HG02973 (cell line): ENCODE measurements at regions not wholly inside any gene's neighbourhood (a gene's known extent, or its start where the extent isn't known, plus 50 kb on each side); places are given as distances from the start of the nearest gene placed in this dataset.
A peak's percentile ranks its signal among the peaks of the same experiment; 100 is the strongest.

ENCODE experiments used
- ATAC-seq: cut with Tn5 transposase; IDR thresholded peaks from one replicate; pipeline ENCODE4 v1.9.1; 2021; ENCODE audit warnings: moderate library complexity; ENCODE audit not compliant: unreplicated experiment

DNA sequence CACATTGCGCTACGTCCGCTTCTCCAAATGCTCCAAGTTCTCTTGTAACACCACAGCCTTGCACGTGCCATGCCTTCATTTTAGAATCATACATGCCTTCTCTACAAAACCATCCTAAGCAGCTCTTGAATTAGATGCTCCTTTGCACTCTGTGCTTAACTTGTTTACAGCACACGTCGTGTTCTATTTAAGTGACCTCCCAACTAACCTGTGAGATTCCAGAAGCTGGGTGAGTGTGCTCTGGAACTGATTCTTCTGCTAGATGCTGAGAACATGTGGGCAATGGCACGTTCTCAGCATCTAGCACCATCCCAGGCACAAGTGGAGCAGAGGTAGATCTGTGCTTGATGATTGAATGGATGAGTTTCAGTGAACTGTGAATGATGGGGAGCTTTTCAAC lies 100.0 kb upstream of the NEDD9 start:
- no peak for ATAC-seq

DNA sequence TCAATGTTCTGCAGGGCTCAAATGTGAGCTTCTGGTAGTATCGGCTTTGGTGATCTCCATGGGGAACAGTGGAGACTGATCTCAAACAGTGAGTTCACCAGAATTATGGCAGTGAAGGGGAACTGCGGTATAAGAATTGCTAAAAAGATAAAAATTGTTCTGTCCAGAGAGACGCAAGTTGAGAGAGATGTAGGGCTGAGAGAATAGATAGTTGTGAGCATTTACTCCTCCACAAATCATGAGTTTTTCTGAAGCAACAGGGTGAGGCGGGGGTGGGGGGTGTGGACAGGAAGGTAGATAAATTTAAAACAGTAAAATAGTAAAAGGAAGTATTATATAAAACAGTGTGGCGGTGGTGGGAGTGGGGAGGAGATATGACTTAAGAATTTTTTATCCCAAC lies 98.6 kb upstream of the NEDD9 start:
- no peak for ATAC-seq

DNA sequence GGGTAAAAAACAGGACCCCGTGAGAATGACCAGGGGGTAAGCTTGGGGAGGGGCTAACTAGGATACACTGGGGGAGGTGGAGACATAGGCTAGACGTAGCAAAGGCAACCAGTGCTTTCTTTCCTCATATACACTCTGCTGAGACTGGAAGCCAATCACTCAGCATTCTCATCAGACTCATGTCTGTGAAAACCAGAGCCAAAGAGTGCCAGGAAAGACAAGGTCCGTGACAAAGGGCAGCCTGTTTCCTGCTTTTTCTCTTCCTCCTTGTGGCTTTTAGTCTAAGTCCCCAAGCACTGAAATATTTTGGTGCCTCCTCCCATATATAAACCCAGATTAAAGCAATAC lies 97.9 kb upstream of the NEDD9 start:
- ATAC-seq = no peak

DNA sequence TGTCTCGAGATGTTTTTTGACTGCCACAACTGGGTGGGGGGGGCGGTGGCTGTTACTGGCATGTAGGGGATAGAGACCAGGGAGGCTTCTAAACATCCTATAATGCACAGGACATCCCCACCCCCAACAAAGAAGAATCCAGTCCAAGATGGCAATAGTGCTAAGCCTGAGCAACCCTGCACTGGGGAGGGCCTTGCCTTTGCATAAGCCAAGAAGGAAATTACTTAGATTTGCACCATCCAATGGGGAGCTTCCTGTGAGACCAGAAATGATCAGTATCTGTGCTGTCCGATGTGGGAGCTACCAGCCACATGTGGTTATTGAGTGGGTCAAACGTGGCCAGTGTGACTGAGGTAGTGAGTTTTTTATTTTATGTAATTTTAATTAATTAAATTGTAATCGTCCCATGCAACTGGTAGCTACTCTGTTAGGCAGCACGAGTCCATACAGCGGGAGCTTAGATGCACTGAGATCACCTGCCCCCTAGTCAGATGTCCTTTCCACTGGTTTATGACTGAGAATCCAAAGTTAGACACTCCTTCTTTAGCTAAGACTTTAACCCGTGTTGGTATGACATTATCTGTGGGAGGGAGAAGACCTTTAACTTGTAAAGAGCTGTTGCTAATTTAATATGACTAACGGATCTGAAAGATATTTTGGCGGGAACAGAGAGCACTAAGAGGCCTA lies 97.4 kb upstream of the NEDD9 start:
- ATAC-seq = no peak

DNA sequence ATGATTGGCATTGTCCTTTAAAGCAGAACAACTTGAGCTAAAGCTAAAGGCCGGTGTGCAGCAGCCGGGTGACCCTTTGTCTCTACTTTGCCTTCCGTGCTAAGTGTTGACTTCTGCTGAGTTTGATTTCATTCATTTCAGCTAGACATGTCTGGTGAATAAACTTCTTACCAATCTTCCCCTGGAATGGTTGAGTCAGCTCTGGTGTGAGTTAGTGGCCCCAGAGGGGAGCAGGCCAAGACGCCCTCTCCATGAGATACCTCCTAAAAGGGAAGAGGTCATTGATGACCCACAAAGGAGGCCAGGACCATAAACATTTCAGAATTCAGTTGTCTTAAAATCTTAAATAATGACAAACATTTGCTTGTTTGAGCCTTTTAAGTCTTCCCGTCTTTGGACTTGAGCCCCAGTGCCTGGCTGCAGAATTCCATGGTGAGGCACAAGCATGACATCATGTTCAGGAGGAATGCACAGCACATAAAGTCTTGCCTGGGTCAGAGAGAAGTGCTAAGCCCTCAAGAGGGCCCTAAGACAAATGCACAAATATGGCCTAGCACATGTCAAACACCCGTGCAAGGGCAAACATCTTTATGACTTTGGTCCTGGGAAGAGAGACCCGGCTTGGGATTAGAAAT lies 96.3 kb upstream of the NEDD9 start:
- no peak for ATAC-seq

DNA sequence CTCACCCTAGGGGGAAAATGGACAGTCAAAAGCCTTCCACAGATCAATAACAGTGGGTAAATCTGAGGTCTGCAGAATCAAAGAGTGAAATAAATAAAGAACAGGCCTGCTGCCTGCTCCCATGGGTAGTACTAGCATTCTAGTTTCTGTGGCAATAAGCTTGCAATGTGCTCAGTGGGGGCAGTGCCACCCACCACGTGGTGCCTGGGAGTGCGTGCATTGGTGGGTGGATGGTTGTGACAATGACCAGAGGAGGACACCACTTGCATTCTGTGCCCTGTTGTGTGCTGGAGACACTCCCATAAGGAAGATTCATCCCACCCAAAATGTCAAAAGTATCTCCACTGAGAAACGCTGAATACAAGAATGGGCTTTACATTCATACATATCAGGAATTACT lies 95.5 kb upstream of the NEDD9 start:
- no peak for ATAC-seq

DNA sequence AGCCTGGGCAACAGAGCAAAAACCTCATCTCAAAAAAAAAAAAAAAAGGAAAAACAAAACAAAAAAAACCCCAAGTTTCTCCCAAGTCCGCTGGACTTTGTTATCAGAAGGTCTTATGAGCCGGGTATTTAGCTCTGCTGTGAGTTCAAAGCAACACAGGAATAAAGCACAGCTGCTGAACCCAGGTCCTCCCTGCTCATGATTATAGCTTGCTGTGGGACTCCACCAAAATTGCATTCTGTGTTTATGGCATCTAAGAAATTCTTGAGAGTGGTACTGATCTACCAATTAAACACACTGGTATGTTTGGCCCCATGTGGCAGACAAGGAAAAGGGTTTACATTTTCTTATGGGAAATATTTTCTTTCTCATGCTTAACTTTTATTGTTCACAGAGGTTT lies 93.6 kb upstream of the NEDD9 start:
- ATAC-seq = no peak

DNA sequence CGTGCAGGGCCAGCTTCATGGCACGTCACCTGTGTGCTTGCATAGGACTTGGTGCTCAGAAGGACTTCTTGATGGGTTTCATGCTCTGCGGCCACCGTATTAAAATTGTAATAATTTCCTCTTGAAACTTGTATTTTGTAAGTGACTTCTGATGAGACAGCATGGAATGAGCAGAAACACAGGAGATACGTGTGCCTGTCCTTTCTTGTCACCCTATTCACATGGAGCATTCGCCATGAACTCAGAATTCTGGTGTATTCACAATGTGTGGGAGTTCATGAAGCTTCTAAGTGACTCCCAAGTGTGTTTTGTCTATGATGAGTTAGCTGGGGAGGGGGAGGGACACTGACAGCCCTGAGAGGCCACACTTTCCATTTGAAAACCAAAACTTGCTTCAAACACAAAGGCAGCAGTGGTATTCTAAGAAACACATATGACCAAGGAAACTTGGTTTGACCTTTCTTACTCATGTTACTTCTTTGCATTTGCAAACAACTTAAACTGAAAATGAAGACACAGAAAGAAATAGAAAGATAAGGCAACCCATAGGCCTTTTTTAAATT lies 92.1 kb upstream of the NEDD9 start:
- ATAC-seq = peak; percentile 76

DNA sequence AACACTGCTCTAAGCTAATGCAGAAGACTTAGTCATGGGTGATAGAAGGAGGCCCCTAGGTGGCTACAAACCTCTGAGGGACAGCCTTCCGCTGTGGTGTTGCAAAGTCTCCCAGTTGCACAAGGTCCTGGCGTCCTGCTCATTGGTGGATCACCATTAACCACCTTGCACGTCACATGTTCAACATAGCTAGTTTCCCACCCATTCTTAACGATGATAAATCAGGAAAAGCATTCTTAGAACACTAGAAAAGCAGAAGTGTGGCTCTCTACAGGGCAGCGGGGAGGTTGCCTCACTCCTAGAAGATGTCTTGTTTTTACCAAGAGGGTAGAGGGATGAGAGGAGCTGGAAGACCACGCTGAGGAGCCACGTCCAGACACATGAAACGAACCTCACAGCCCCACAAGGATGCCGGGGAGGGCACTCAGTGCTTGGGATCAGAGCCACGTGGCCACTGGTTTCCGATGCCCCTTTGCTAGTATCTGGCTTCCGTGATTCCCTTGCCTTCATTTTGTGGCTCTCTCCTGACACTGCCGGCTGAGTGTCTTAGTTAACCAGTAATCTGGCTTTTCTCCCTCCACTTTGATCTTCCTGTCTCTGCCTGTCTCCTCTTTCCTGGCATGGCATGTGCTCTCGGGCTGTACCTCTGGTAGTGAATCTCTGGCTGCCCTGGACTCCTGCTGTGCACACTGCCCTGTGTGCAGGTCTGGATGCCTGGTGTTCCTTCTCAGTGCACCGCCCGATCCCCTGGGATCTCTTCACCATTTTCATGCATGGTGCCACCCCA lies 91.4 kb upstream of the NEDD9 start:
- no peak for ATAC-seq

DNA sequence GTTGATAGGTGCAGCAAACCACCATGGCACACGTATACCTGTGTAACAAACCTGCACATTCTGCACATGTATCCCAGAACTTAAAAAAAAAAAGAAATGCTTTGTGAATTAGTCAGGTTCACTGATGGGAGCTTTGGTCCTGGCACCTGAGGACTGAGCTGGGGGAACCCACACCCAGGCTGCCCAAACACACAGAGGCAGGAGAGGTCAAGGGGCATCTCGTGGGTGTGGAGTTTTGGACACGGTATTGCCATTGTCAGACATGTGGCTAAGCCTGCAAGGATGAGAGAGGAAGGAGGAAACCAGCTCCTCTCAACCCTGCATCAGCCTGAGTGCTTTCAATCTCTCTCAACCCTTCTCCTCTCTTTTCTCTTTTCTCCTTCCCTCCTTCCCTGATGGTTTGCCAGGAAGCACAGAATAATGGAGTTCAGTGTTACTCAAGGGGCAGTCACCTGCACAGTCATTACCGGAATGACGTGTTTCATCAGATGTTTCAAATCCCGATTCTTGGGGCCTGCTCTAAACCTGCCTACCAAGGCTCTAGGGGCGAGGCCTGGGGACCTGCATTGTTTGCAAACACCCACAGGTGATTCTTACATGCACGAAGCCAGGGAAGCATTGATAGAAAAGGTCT lies 89.9 kb upstream of the NEDD9 start:
- ATAC-seq = no peak

DNA sequence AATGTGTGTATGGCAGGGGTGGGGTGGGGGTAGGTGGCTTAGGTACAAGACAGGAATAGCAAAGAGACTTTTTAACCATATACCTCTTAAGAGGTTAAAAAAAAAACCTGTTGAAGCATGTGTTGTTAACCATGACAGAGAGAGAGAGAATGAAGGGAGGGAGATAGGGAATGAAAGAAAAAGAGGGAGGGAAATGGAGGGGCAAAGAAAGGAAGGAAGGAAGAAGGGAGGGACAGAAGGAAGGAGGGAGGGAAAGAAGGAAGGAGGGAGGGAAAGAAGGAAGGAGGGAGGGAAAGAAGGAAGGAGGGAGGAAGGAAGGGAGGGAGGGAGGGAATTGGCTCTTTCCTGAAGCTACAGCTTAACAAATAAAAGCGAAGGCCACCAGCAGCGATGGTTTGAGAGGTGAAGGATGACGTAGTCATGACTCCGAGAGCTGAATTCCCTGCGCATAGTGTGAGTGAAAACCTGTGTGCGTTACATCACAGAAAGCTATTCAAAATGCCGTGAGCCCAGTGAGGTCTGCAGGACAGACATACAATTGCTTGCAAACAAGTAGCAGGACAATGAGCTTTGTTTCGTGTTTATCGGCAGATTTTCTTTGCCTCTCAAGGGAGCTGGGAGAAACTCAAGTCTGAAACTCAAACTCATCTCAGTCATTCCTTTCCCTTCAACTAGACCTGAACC lies 88.6 kb upstream of the NEDD9 start:
- no peak for ATAC-seq

DNA sequence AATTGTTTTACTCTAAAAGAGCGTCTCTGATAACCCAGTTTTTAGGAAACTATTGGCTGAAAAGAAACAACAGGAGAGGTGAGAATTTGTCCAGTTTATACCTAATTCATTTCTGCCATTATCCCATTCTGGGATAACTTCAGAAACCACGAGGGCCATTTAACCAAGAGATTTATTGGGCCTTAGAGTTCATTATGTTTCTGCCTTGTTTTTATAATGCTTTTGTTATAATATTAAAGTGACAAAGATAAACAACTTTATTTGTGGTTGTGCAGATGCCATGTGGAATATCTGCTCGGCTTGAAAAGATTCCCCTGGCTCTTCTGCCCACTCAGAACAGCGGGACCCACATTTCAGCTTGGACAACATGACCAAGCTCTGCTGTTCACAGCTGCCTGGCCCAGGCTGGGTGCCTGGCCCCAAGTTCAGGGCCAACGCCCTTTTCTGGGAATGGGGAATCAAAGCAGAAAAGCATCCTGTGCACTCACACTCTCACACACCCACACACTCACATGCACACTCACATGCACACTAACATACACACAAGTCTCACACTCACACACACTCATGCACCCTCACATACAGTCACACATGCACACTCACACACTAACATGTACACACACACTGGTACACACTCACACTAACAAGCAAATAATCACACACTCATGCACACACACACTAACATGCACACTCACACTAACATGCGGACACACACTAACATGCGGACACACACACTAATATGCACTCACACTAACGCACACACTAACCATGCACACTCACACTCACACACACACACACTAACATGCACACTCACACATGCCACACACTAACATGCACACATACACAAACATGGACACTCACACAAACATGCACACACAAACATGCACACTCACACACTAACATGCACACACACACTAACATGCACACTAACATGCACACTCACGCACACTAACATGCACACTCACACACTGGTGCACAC lies 86.7 kb upstream of the NEDD9 start:
- no peak for ATAC-seq

DNA sequence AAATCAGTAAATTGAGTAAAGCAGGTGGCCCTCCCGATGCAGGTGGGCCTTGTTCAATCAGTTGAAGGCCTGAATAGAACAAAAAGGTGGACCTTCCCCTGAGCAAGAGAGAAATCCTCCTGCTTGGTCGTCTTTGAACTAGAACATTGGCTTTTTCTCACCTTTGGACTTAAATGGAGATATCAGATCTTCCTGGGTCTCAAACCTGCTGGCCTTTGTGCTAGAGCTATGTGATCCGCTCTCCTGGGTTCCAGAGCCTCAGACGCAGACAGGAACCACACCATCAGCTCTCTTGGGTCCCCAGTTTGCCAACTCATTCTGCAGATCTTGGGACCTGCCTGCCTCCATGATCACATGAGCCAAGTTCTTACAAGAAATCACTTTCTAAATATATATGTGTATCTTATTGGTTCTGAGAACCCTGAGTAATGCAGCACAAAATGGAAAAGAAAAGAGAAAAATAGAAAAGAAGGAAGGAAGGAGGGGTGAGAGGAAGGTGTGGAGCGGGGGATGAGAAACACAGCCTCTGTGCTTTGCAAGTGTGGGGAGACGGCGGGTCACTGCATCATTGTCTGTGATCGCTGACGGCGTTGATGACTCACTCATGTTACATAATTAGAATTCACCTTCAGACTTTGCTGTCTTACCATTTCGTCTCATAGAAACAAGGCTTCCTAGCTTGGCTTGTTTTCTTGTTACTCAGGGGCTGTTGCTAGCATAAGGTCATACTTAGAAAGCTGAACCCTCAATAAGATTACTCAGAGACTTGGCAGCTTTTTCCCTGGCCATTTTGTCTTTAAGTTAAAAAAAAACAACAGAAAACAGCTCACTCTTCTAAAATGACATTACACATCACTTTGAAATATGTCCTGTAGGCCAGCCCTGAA lies 85.7 kb upstream of the NEDD9 start:
- ATAC-seq = no peak

DNA sequence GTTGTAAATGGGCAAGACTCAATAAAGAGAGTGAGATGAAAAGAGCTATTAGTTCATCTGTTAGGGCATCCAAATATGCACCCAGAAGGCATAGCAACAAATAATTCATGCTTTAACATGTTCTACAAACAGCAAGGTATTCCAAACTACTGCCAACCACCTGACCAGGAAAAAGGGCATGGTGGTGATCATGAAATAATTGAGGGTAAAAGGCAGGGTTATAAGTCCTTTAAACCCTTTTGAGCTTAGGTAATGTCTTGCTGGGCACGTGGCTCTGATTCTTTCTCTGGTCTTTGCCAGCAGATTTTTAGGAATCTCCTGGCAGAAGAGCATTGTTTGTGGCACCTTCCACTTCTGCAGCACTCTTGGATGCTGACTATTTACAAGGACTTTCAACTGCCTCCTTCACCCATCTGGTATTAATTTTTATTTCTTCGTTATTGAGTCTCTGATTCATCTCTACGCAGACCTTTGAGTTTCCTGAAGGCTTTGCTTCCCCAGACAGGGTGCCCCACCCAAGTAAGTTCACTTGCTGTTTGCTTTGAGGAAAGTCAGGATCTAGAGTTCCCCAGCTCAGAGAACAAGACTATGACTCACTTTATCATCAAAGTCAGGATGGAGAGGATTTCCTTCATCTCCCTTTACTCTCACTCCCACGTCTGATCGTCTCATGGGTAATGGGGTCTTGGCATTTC lies 83.4 kb upstream of the NEDD9 start:
- ATAC-seq = no peak

DNA sequence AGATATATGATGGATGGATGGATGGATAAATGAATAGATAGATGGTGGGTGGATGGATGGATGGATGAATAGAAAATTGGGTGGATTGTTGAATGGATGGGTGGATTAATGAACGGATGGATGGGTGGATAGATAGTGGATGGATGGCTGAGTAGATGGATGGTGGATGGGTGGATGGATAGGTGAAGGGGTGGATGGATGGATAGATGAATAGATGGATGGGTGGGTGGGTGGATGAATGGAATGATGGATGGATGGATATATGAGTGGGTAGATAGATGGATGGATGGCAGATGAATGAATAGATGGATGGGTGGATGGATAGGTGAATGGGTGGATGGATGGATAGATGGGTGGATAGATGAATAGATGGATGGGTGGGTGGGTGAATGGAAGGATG lies 80.7 kb upstream of the NEDD9 start:
- no peak for ATAC-seq

DNA sequence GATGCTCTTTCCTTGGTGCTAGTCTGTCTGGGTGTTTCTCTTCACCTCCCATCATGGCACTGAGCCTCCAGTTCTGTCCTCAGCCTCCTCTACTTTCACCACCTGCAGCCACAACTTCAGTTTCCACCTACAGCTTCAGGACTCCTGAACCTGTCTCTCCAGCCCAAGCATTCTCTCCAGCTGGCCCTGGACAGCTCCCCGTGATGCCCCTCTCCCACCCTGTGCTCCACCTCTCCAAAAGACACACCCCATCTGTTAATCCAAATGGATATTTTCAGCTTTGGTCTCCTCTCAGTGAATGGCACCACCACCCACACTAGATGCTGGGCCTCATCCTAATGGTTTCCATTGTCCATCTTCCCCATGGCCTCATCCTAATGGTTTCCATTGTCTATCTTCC lies 79.5 kb upstream of the NEDD9 start:
- no peak for ATAC-seq

DNA sequence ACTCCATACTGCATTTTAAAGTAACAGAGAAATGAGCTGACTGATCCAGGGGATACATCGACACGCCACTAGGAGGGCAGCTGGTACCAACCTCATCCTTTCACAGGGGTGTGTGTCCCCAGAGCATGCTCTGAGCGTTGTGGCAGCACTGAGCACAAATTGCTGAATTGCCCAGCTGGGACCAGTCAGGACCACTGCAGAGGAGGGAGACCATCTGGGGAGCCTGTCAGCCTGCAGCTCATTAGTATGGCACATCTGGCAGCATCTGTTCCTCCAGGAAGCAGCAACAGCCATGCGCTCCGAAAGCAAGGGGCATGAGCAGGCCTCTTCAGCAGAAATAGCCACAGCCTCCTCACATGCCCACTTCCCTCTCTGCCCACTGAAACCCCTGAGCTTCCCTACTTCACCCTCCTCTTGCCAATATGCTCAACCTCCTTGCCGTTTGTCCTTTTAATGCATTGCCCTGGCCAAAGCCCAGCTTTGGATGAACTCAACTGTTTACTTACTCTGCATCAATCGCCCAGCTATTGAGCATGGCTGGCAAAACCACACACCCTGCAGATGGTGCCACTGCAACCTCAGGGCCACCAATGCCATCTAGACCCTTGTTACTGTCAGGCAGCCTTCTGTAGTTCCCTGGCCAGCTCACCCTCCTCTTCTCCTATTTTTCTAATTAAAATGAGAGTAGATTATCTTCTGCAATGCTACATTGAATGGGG lies 77.6 kb upstream of the NEDD9 start:
- ATAC-seq = no peak

DNA sequence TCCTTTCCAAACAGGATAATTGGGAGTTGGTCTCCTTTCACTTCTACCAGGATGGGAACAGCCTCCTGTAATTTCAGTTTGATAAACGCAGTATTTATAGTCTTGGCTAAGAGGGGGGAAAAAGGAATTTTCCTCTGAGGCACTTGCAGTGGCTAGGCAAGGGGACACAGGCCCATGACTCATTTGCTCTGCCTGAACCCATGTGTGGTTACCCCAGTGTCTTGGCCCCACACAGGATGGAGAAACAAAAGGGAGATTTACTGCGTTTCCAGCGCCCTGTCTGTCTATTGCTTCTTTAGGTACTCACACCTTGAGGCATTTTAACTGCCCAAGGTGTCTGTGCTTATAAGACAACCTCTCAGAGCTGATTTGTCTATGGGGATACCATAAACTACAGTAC lies 74.8 kb upstream of the NEDD9 start:
- ATAC-seq = no peak
